Psoas muscle (tissue), 7 donors: ENCODE measurements at regions not wholly inside any gene's neighbourhood (a gene's known extent, or its start where the extent isn't known, plus 50 kb on each side); places are given as distances from the start of the nearest gene placed in this dataset.

Experiments used
- ATAC-seq, 4 donors: fragments of 200-7000 bp; cut with Tn5 transposase; one replicate each; pipeline ENCODE4 v1.9.1; 2020; ENCODE audit warnings: moderate library complexity in 3 of 4, mild to moderate bottlenecking in 2 of 4
- DNase-seq, 2 donors: peaks; one replicate each; pipeline ENCODE4 v3.0.0-alpha.2; 2020
- H3K27ac ChIP-seq: fragments of 200-600 bp; one replicate; pipeline ENCODE4 v1.8.0; 2022
- H3K27me3 ChIP-seq, 3 donors: fragments of 200-600 bp in 1 of 3; one replicate each; pipeline versions ENCODE4 v1.6.1 to v1.8.0; 2013 to 2022; ENCODE audit warnings: low read length in 2 of 3, mild to moderate bottlenecking in 2 of 3, moderate library complexity in 1 of 3; ENCODE audit not compliant: insufficient read depth in 3 of 3
- H3K36me3 ChIP-seq, 2 donors: fragments of 200-600 bp in 1 of 2; one replicate each; pipeline versions ENCODE4 v1.6.1 to v1.8.0; 2013 to 2022; ENCODE audit warnings: low read depth in 1 of 2, mild to moderate bottlenecking in 1 of 2, moderate library complexity in 1 of 2; ENCODE audit not compliant: insufficient read depth in 1 of 2
- H3K4me1 ChIP-seq: fragments of 200-600 bp; one replicate; pipeline ENCODE4 v1.8.0; 2022
- H3K4me3 ChIP-seq: fragments of 200-600 bp; one replicate; pipeline ENCODE4 v1.8.0; 2022; ENCODE audit warnings: mild to moderate bottlenecking
- H3K9me3 ChIP-seq: fragments of 200-600 bp; one replicate; pipeline ENCODE4 v1.8.0; 2022
- WGBS, 3 donors: extraction: QIAGEN DNeasy Blood & Tissue Kit; methylation state at CpG; one replicate each; pipeline versions ENCODE4 v1.1.6 to v1.1.7; 2013; 5-methylcytosine and 5-hydroxymethylcytosine counted together
- intact Hi-C, 2 donors: fragments of 100-400 bp; cut with DNase I; formaldehyde crosslinking; loops; one replicate each; pipeline versions ENCODE4 v1.11.0 to v1.14.2; 2022
- TF ChIP-seq, protein P1 (sequence below): fragments of 200-600 bp; IDR thresholded peaks from one replicate; pipeline ENCODE4 v1.8.0; 2022; ENCODE audit warnings: antibody characterized with exemption
- donor health status: healthy with polysubstance abuse.
- donor health status: DM: no; HTN: no; CAD: no; lungs with moderate emphysema.
- donor health status: Bipolar disorder and iron deficiency.
- donor health status: healthy.
- donor health status: DM: yes; HTN: yes; CAD: no.
- donor health status: DM: no; HTN: no; CAD: no.
- donor health status: DM: yes; HTN: yes; CAD: no.

DNA sequence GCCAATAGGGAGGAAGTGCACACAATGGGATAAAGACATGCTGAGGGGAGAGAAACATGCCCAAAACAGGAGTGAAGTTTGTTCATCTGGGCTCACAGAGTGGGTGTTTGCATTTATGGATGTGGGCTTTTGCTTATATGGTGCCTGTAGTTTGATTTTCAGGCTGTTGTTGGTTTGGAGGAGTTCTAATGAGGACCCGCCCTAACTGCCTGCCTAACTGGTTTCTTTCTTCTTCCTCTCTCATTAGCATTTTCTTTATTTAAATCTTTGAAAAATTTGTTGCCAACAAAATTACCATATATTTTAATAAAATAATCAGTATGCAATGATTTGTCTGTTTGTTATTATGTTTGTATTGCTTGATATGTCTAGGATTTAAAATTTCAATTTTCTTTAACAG lies 1965.8 kb downstream of the C4orf33 start:
- no peak overlapping the region for H3K4me3 ChIP-seq
- ATAC-seq: no peak
- TF ChIP-seq, protein P1, sequence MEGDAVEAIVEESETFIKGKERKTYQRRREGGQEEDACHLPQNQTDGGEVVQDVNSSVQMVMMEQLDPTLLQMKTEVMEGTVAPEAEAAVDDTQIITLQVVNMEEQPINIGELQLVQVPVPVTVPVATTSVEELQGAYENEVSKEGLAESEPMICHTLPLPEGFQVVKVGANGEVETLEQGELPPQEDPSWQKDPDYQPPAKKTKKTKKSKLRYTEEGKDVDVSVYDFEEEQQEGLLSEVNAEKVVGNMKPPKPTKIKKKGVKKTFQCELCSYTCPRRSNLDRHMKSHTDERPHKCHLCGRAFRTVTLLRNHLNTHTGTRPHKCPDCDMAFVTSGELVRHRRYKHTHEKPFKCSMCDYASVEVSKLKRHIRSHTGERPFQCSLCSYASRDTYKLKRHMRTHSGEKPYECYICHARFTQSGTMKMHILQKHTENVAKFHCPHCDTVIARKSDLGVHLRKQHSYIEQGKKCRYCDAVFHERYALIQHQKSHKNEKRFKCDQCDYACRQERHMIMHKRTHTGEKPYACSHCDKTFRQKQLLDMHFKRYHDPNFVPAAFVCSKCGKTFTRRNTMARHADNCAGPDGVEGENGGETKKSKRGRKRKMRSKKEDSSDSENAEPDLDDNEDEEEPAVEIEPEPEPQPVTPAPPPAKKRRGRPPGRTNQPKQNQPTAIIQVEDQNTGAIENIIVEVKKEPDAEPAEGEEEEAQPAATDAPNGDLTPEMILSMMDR: no peak
- H3K27ac ChIP-seq: no peak overlapping the region
- 71 to 81% (median 78%) methylated on average over 1 of the region's 1 CpG for WGBS, 3 donors
- no peaks in the 10 kb centered on the region for H3K27me3 ChIP-seq
- DNase-seq: no peak
- no peaks in the 10 kb centered on the region for H3K36me3 ChIP-seq
- H3K4me1 ChIP-seq: no peaks in the 10 kb centered on the region
- no peaks in the 10 kb centered on the region for H3K9me3 ChIP-seq
- intact Hi-C loops: no loop called here

DNA sequence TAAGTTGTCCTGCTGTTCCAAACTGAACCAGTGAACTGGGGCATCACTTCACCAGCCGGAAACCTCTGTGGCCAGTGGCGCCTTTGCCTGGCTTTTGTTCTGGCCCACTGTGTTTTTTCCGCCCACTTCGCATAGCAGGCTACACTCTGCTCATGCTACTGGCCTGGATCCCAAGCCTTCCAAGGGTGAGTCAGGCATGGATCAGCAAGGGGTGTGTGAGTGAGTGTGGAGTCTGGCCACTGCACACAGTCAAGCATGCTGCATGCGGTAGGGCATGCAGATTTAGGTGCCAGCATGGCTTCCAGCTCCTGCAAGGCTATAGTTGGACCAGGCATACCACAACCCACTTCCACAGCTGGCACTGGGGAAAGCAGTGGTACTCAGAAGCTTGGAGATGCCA lies 1967.9 kb downstream of the C4orf33 start:
- H3K27me3 ChIP-seq: no peaks in the 10 kb centered on the region
- H3K36me3 ChIP-seq: no peaks in the 10 kb centered on the region
- no peak overlapping the region for H3K4me3 ChIP-seq
- no peak for DNase-seq
- H3K9me3 ChIP-seq: no peaks in the 10 kb centered on the region
- ATAC-seq: no peak
- intact Hi-C loops: no loop called here
- 94 to 95% (median 95%) methylated on average over 5 of the region's 5 CpGs for WGBS, 3 donors
- TF ChIP-seq, protein P1: no peak
- H3K27ac ChIP-seq: no peak overlapping the region
- H3K4me1 ChIP-seq: no peaks in the 10 kb centered on the region

DNA sequence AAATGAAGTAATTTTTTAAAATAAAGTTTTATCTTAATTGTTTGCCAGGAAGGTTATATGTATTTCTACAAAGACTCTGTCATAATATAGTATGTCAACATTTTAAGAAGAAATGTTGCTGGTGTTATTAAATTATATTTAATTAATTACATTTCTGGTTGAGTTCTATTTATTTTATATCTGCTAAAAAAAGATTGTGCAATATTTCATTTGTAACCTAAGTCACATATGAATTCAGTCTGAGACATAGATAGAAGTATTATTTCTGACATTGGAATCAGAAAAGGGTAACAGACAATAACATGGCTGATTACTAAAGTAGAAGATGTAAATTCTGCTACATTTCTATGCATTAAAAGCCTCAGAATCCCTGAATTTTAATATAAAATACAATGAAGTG lies 1985.1 kb downstream of the C4orf33 start:
- H3K9me3 ChIP-seq: no peaks in the 10 kb centered on the region
- intact Hi-C loops: no loop called here
- H3K36me3 ChIP-seq: no peaks in the 10 kb centered on the region
- ATAC-seq (no peak), DNase-seq (no peak)
- TF ChIP-seq, protein P1: no peak
- H3K27me3 ChIP-seq: no peaks in the 10 kb centered on the region
- no peak overlapping the region for H3K4me3 ChIP-seq
- H3K4me1 ChIP-seq: no peaks in the 10 kb centered on the region
- H3K27ac ChIP-seq: no peak overlapping the region

DNA sequence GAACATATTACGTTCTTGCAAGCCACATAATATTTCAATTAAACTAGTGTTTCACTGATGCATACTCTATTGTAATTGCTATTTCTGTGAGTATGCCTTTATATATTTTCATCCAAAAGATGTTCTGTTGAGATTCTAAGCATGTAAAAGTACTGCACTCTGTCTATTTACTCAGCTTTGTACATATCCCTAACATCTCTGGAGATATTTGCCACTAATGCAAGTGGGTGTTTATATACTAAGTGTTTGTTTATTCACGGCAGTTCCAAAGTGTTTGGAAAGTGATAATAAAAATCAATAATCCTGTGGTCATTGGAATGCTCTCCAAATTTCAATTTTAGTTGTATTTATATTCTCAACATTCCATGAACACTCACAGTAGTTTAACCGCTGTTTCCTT lies 1989.0 kb downstream of the C4orf33 start:
- WGBS, 3 donors: 85 to 86% (median 85%) methylated on average over 3 of the region's 3 CpGs

DNA sequence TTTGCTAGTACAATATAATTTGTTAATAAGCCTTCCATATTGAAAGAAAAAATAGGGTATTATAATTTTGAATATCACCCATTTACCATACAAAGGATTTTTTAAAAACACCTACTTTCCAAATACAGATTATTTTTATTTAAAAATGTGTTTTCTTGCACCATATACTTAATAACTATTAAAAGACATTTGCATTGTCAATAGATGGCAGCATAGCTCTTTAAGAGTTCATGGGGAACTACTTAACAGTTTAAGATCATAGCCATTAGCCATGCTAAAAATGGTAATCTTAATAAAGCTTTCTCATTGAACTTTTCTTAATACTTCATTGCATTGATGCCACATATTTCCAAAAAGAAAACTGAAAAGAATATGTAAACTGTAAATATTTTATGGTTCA lies 1995.9 kb downstream of the C4orf33 start:
- TF ChIP-seq, protein P1: no peak
- no peak overlapping the region for H3K27ac ChIP-seq
- no peak for DNase-seq
- H3K27me3 ChIP-seq: no peaks in the 10 kb centered on the region
- H3K36me3 ChIP-seq: no peaks in the 10 kb centered on the region
- ATAC-seq: no peak
- no peaks in the 10 kb centered on the region for H3K4me1 ChIP-seq
- intact Hi-C loops: no loop called here
- no peak overlapping the region for H3K4me3 ChIP-seq
- no peaks in the 10 kb centered on the region for H3K9me3 ChIP-seq

More for the DNA sequence above, 1989.0 kb downstream of the C4orf33 start:
- Histone ChIP-seq H3K27me3 (no peaks in the 10 kb centered on the region), H3K4me1 (no peaks in the 10 kb centered on the region), H3K27ac (no peak overlapping the region), H3K4me3 (no peak overlapping the region), H3K9me3 (no peaks in the 10 kb centered on the region), H3K36me3 (no peaks in the 10 kb centered on the region)
- ATAC-seq (no peak), DNase-seq (no peak)
- TF ChIP-seq, protein P1: no peak
- intact Hi-C loops: no loop called here
